Neutrophil (primary cell): ENCODE measurements at regions not wholly inside any gene's neighbourhood (a gene's known extent, or its start where the extent isn't known, plus 50 kb on each side); places are given as distances from the start of the nearest gene placed in this dataset.

Experiments used
- H3K27ac ChIP-seq: fragments of 200-600 bp; sonication (generic); 2 replicates; pipeline ENCODE4 v1.5.1; 2016; ENCODE audit warnings: mild to moderate bottlenecking, moderate library complexity
- H3K27me3 ChIP-seq: fragments of 200-600 bp; sonication (generic); 2 replicates; pipeline ENCODE4 v1.6.0; 2016; ENCODE audit warnings: mild to moderate bottlenecking
- H3K36me3 ChIP-seq: fragments of 200-600 bp; sonication (generic); 2 replicates; pipeline ENCODE4 v1.5.1; 2017
- H3K4me1 ChIP-seq, 2 experiments: fragments of 200-600 bp in 1 of 2; sonication (generic) in 1 of 2; 1 replicate in 1 of 2; 2 replicates in 1 of 2; pipeline versions ENCODE4 v1.5.1 to v1.6.1; 2013 to 2016; ENCODE audit warnings: low read depth in 1 of 2, low read length in 1 of 2, mild to moderate bottlenecking in 1 of 2, moderate library complexity in 1 of 2; ENCODE audit not compliant: control insufficient read depth in 1 of 2, insufficient read depth in 1 of 2
- H3K4me3 ChIP-seq, 2 experiments: fragments of 200-600 bp in 1 of 2; sonication (generic) in 1 of 2; 1 replicate in 1 of 2; 2 replicates in 1 of 2; pipeline ENCODE4 v1.5.1; 2013 to 2016; ENCODE audit warnings: low read depth in 1 of 2, low read length in 1 of 2, mild to moderate bottlenecking in 1 of 2, moderate library complexity in 1 of 2
- H3K9me3 ChIP-seq: fragments of 200-600 bp; sonication (generic); 2 replicates; pipeline ENCODE4 v1.5.1; 2016
- CTCF ChIP-seq: fragments of 200-600 bp; sonication (generic); IDR thresholded peaks from 2 replicates; pipeline ENCODE4 v1.5.1; 2016; ENCODE audit warnings: antibody characterized with exemption

- Histone ChIP-seq H3K27me3 (no peaks in the 10 kb centered on the region), H3K27ac (no peak overlapping the region), H3K9me3 (no peaks in the 10 kb centered on the region), H3K4me3 (no peak overlapping the region), H3K4me1 (no peaks in the 10 kb centered on the region), H3K36me3 (no peaks in the 10 kb centered on the region)
- no peak for TF ChIP-seq CTCF
Measured at GRCh38 chr7:20509892-20510572, 105.4 kb upstream of the ABCB5 start.

- no peaks in the 10 kb centered on the region for H3K9me3 ChIP-seq
- no peaks in the 10 kb centered on the region for H3K4me1 ChIP-seq
- TF ChIP-seq CTCF, result no peak
Measured at GRCh38 chr7:20510573-20510900, 104.9 kb upstream of the ABCB5 start.

GRCh38 chr7:20513341-20513740 is 102.1 kb upstream of the ABCB5 start:
- TF ChIP-seq CTCF, result no peak
- H3K4me1 ChIP-seq, result no peaks in the 10 kb centered on the region
- H3K9me3 ChIP-seq, result no peaks in the 10 kb centered on the region
- no peak overlapping the region for H3K27ac ChIP-seq
- no peaks in the 10 kb centered on the region for H3K27me3 ChIP-seq
- no peak overlapping the region for H3K4me3 ChIP-seq
- H3K36me3 ChIP-seq, result no peaks in the 10 kb centered on the region

More at GRCh38 chr7:20510573-20510900, 104.9 kb upstream of the ABCB5 start:
- Histone ChIP-seq H3K27ac (no peak overlapping the region), H3K36me3 (no peaks in the 10 kb centered on the region), H3K27me3 (no peaks in the 10 kb centered on the region), H3K4me3 (no peak overlapping the region)

- H3K4me1 ChIP-seq, result no peaks in the 10 kb centered on the region
- H3K9me3 ChIP-seq, result no peaks in the 10 kb centered on the region
- H3K36me3 ChIP-seq, result no peaks in the 10 kb centered on the region
- H3K27me3 ChIP-seq, result no peaks in the 10 kb centered on the region
- H3K4me3 ChIP-seq, result no peak overlapping the region
- no peak overlapping the region for H3K27ac ChIP-seq
- TF ChIP-seq CTCF, result no peak
Measured at GRCh38 chr7:20513897-20514296, 101.6 kb upstream of the ABCB5 start.

GRCh38 chr7:20514364-20514763 is 101.1 kb upstream of the ABCB5 start:
- H3K4me3 ChIP-seq, result no peak overlapping the region
- TF ChIP-seq CTCF, result no peak
- H3K27me3 ChIP-seq, result no peaks in the 10 kb centered on the region
- no peaks in the 10 kb centered on the region for H3K36me3 ChIP-seq
- H3K27ac ChIP-seq, result no peak overlapping the region
- no peaks in the 10 kb centered on the region for H3K9me3 ChIP-seq
- no peaks in the 10 kb centered on the region for H3K4me1 ChIP-seq

- Histone ChIP-seq H3K4me1 (no peaks in the 10 kb centered on the region), H3K9me3 (no peaks in the 10 kb centered on the region), H3K27ac (no peak overlapping the region), H3K4me3 (no peak overlapping the region), H3K27me3 (no peaks in the 10 kb centered on the region), H3K36me3 (no peaks in the 10 kb centered on the region)
- TF ChIP-seq CTCF, result no peak
Measured at GRCh38 chr7:20519645-20520044, 95.8 kb upstream of the ABCB5 start.
